Parathyroid adenoma (tissue), 2 donors: ENCODE measurements at regions not wholly inside any gene's neighbourhood (a gene's known extent, or its start where the extent isn't known, plus 50 kb on each side); places are given as distances from the start of the nearest gene placed in this dataset.

Source experiments
- H2AFZ ChIP-seq: fragments of 300-600 bp; sonication (generic); one replicate; pipeline ENCODE4 v1.7.0; 2017; ENCODE audit warnings: antibody characterized with exemption, mild to moderate bottlenecking
- H3K27ac ChIP-seq: fragments of 300-600 bp; sonication (generic); one replicate; pipeline ENCODE4 v1.7.0; 2017
- H3K27me3 ChIP-seq: fragments of 300-600 bp; sonication (generic); one replicate; pipeline ENCODE4 v1.7.0; 2017; ENCODE audit warnings: low read length; ENCODE audit not compliant: control insufficient read depth, insufficient read depth
- H3K36me3 ChIP-seq: fragments of 300-600 bp; sonication (generic); one replicate; pipeline ENCODE4 v1.7.0; 2017; ENCODE audit warnings: low read length; ENCODE audit not compliant: control insufficient read depth, insufficient read depth
- H3K4me1 ChIP-seq: fragments of 300-600 bp; sonication (generic); one replicate; pipeline ENCODE4 v1.7.0; 2017; ENCODE audit warnings: control low read depth
- H3K4me2 ChIP-seq: fragments of 300-600 bp; sonication (generic); one replicate; pipeline ENCODE4 v1.7.0; 2017; ENCODE audit warnings: low read length
- H3K4me3 ChIP-seq: fragments of 300-600 bp; sonication (generic); one replicate; pipeline ENCODE4 v1.7.0; 2017; ENCODE audit warnings: low read depth, low read length
- H3K79me2 ChIP-seq: fragments of 300-600 bp; sonication (generic); one replicate; pipeline ENCODE4 v1.7.0; 2017; ENCODE audit warnings: control low read depth
- H3K9ac ChIP-seq: fragments of 300-600 bp; sonication (generic); one replicate; pipeline ENCODE4 v1.7.0; 2017; ENCODE audit warnings: mild to moderate bottlenecking
- H3K9me3 ChIP-seq: fragments of 300-600 bp; sonication (generic); one replicate; pipeline ENCODE4 v1.7.0; 2017; ENCODE audit warnings: low read length; ENCODE audit not compliant: control insufficient read depth
- TF ChIP-seq, protein P1 (sequence below): fragments of 300-600 bp; sonication (generic); IDR thresholded peaks from one replicate; pipeline ENCODE4 v1.7.0; 2017; ENCODE audit warnings: antibody characterized with exemption, mild to moderate bottlenecking
- donor health status: primary hyperparathyroidism.

DNA sequence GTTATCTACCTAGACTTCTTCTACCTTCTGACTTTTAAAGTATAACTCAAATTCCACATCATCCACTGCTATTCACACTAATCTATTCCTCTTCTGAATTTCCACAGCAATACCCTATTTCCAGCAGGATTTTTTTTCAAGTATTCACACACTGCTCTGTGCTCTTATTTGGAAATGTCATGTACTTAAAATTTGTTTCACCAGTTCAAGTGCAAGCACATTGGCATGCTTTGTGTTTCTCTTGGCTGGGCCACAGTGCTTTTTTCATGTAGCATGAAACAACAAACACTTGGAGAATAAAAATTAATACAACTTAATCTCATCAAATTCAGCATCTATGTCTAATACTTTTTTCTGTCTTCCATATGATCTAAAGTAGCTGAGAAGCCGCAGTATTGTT is 161.8 kb upstream of the PCDH18 start:
- TF ChIP-seq, protein P1, sequence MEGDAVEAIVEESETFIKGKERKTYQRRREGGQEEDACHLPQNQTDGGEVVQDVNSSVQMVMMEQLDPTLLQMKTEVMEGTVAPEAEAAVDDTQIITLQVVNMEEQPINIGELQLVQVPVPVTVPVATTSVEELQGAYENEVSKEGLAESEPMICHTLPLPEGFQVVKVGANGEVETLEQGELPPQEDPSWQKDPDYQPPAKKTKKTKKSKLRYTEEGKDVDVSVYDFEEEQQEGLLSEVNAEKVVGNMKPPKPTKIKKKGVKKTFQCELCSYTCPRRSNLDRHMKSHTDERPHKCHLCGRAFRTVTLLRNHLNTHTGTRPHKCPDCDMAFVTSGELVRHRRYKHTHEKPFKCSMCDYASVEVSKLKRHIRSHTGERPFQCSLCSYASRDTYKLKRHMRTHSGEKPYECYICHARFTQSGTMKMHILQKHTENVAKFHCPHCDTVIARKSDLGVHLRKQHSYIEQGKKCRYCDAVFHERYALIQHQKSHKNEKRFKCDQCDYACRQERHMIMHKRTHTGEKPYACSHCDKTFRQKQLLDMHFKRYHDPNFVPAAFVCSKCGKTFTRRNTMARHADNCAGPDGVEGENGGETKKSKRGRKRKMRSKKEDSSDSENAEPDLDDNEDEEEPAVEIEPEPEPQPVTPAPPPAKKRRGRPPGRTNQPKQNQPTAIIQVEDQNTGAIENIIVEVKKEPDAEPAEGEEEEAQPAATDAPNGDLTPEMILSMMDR = no peak
- Histone ChIP-seq H3K4me3 (no peak overlapping the region), H3K4me1 (no peaks in the 10 kb centered on the region), H3K79me2 (no peaks in the 10 kb centered on the region), H3K27me3 (no peaks in the 10 kb centered on the region), H3K36me3 (no peaks in the 10 kb centered on the region), H3K27ac (no peak overlapping the region), H3K9ac (no peak overlapping the region), H3K9me3 (no peaks in the 10 kb centered on the region), H2AFZ (no peak overlapping the region), H3K4me2 (no peak overlapping the region)

GRCh38 chr4:137693641-137694040 is 161.3 kb upstream of the PCDH18 start:
- Histone ChIP-seq H3K9ac (no peak overlapping the region), H3K36me3 (no peaks in the 10 kb centered on the region), H3K79me2 (no peaks in the 10 kb centered on the region), H3K9me3 (no peaks in the 10 kb centered on the region), H2AFZ (no peak overlapping the region), H3K27me3 (no peaks in the 10 kb centered on the region), H3K27ac (no peak overlapping the region), H3K4me3 (no peak overlapping the region), H3K4me2 (no peak overlapping the region), H3K4me1 (no peaks in the 10 kb centered on the region)
- TF ChIP-seq, protein P1 = no peak

DNA sequence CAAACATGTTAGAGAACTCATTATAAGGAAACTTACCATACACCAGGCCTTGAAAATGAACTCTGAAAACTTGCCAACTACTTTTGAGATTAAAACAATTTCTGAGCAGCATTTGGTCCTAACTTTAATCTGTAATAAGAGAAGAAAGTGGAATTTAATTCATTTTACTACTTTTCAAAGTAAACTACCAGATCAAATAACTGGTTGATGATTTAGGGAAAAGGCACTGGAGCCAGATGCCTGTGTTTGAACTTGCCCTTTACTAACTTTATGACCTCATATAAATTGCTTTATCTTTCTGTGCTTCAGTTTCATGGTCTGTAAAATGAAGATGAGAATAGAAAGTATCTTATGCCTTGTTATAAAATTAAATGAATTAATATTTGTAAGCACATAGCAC is 159.9 kb upstream of the PCDH18 start:
- Histone ChIP-seq H3K27me3 (no peaks in the 10 kb centered on the region), H3K4me3 (no peak overlapping the region), H3K27ac (no peak overlapping the region), H3K4me2 (no peak overlapping the region), H3K9ac (no peak overlapping the region), H3K36me3 (no peaks in the 10 kb centered on the region), H2AFZ (no peak overlapping the region), H3K9me3 (no peaks in the 10 kb centered on the region), H3K4me1 (no peaks in the 10 kb centered on the region), H3K79me2 (no peaks in the 10 kb centered on the region)
- TF ChIP-seq, protein P1 = no peak

GRCh38 chr4:137688651-137689050 is 156.4 kb upstream of the PCDH18 start:
- H3K79me2 ChIP-seq = no peaks in the 10 kb centered on the region
- H3K27ac ChIP-seq = no peak overlapping the region
- no peaks in the 10 kb centered on the region for H3K4me1 ChIP-seq
- H2AFZ ChIP-seq = no peak overlapping the region
- H3K27me3 ChIP-seq = no peaks in the 10 kb centered on the region
- TF ChIP-seq, protein P1 = no peak
- H3K36me3 ChIP-seq = no peaks in the 10 kb centered on the region
- no peaks in the 10 kb centered on the region for H3K9me3 ChIP-seq
- H3K4me3 ChIP-seq = no peak overlapping the region
- no peak overlapping the region for H3K9ac ChIP-seq
- H3K4me2 ChIP-seq = no peak overlapping the region

DNA sequence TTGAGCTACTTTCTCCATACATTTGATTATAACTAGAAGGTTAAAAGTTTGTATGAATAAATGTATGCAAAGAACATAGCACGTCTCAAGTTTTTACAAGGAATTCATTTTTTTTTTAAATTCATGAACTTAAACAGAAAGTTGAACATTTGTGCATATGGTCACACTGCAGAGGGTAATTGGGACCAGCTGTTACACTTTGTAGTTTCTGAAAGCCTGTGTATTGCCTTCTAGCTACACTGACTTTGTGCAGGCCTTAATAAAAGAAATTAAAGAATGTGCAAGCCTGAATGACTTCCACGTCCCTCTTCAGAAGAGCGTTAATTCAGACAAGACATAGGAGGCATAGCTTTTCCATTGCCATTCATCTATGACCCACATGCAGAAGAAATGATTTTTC is 153.1 kb upstream of the PCDH18 start:
- Histone ChIP-seq H3K9ac (no peak overlapping the region), H3K36me3 (no peaks in the 10 kb centered on the region), H3K4me3 (no peak overlapping the region), H3K79me2 (no peaks in the 10 kb centered on the region), H3K9me3 (no peaks in the 10 kb centered on the region), H3K27ac (no peak overlapping the region), H2AFZ (no peak overlapping the region), H3K27me3 (no peaks in the 10 kb centered on the region), H3K4me1 (no peaks in the 10 kb centered on the region), H3K4me2 (no peak overlapping the region)
- TF ChIP-seq, protein P1 = no peak
